CD8-positive, alpha-beta memory T cell (primary cell): ENCODE measurements at regions not wholly inside any gene's neighbourhood (a gene's known extent, or its start where the extent isn't known, plus 50 kb on each side); places are given as distances from the start of the nearest gene placed in this dataset.
A peak's percentile ranks its signal among the peaks of the same experiment; 100 is the strongest.

Experiments
- CTCF ChIA-PET: fragments of 350-600 bp; sonication (Branson Sonifier 250); formaldehyde crosslinking; loops from one replicate; lab custom pipeline; 2021; ENCODE audit warnings: antibody characterized with exemption; lab: Charles Lee
- POLR2A ChIA-PET: fragments of 350-600 bp; sonication (Branson Sonifier 250); formaldehyde crosslinking; loops from one replicate; lab custom pipeline; 2021; ENCODE audit warnings: antibody characterized with exemption; lab: Charles Lee
- DNase-seq, 5 donors: peaks; one replicate each; pipeline versions ENCODE4 v3.0.0 to v3.0.0-alpha.2; 2020 to 2022; ENCODE audit warnings: mixed read lengths in 1 of 5
- H3K27ac ChIP-seq: one replicate; pipeline ENCODE4 v1.7.0; 2013; ENCODE audit warnings: low read depth, mild to moderate bottlenecking, low read length, moderate library complexity
- H3K27me3 ChIP-seq: 2 replicates; pipeline ENCODE4 v1.7.0; 2013; ENCODE audit warnings: low read length, mild to moderate bottlenecking; ENCODE audit not compliant: insufficient read depth, poor library complexity, severe bottlenecking
- H3K36me3 ChIP-seq: 2 replicates; pipeline ENCODE4 v1.7.0; 2013; ENCODE audit warnings: mild to moderate bottlenecking, low read length, moderate library complexity; ENCODE audit not compliant: insufficient read depth
- H3K4me1 ChIP-seq: 2 replicates; pipeline ENCODE4 v1.7.0; 2013; ENCODE audit warnings: mild to moderate bottlenecking, low read length, moderate library complexity; ENCODE audit not compliant: insufficient read depth
- H3K4me3 ChIP-seq: 2 replicates; pipeline ENCODE4 v1.7.0; 2013; ENCODE audit warnings: mild to moderate bottlenecking, low read length
- H3K9me3 ChIP-seq: 2 replicates; pipeline ENCODE4 v1.7.0; 2013; ENCODE audit warnings: mild to moderate bottlenecking, low read length
- H3K27ac Mint-ChIP-seq, 8 donors: one replicate each; pipeline ENCODE4 v1.8.0; 2020 to 2021; ENCODE audit warnings: mixed read lengths in 8 of 8, mild to moderate bottlenecking in 6 of 8, inconsistent platforms in 3 of 8, moderate library complexity in 3 of 8
- H3K27me3 Mint-ChIP-seq, 2 donors: one replicate each; pipeline ENCODE4 v1.8.0; 2020 to 2021; ENCODE audit warnings: mixed read lengths in 2 of 2, mild to moderate bottlenecking in 1 of 2, moderate library complexity in 1 of 2
- H3K36me3 Mint-ChIP-seq, 3 donors: one replicate each; pipeline ENCODE4 v1.8.0; 2020 to 2021; ENCODE audit warnings: mixed read lengths in 3 of 3, inconsistent platforms in 1 of 3, mild to moderate bottlenecking in 1 of 3
- H3K4me1 Mint-ChIP-seq, 3 donors: one replicate each; pipeline ENCODE4 v1.8.0; 2020 to 2021; ENCODE audit warnings: mixed read lengths in 3 of 3, inconsistent platforms in 1 of 3, mild to moderate bottlenecking in 1 of 3
- H3K4me3 Mint-ChIP-seq, 7 donors: one replicate each; pipeline ENCODE4 v1.8.0; 2020 to 2021; ENCODE audit warnings: mixed read lengths in 7 of 7, mild to moderate bottlenecking in 6 of 7, moderate library complexity in 4 of 7, inconsistent platforms in 2 of 7
- H3K9me3 Mint-ChIP-seq, 5 donors: one replicate each; pipeline ENCODE4 v1.8.0; 2020 to 2022; ENCODE audit warnings: mixed read lengths in 5 of 5, mild to moderate bottlenecking in 3 of 5, moderate library complexity in 2 of 5, inconsistent platforms in 1 of 5

DNA sequence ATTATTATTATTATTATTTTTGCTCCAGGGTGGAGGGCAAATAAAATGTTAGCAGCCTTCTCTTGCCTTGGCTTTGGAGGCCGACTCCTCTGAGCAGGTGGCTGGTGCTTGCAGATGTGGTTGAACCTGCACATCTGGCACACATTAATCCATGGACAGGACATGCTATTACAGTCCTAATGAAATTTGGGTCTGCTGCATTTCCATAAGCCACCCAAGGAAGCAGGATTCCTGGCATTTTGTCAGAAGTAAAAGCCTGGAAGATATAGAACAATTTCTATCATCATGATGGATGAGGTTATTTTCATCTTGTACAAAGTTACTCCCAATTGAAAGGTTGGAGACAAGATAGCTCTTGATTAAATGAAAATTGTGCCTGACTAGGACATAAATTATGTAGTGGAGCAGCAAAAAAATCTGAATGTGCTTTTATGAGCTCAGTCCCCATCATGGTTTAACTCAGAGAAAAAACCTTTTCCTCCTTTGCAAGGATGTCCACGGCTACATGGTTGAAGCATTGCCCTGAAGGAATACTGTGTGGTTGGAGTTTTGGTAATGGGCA lies 130.9 kb upstream of the RGMA start:
- H3K36me3 Mint-ChIP-seq, result peaks cover 0 to 2% (median 0%) of the 10 kb centered on the region in 3 donors
- H3K9me3 ChIP-seq, result no peaks in the 10 kb centered on the region
- H3K27me3 ChIP-seq, result peaks cover 4% of the 10 kb centered on the region
- H3K4me1 Mint-ChIP-seq, result peaks cover 0 to 6% (median 4%) of the 10 kb centered on the region in 3 donors
- H3K27me3 Mint-ChIP-seq, result peaks cover 0 to 12% of the 10 kb centered on the region in 2 donors
- no peak overlapping the region for H3K4me3 ChIP-seq
- POLR2A ChIA-PET, result no interaction called here
- CTCF ChIA-PET, result no interaction called here
- H3K9me3 Mint-ChIP-seq, result peaks cover 0 to 6% (median 0%) of the 10 kb centered on the region in 5 donors
- H3K4me1 ChIP-seq, result no peaks in the 10 kb centered on the region
- H3K27ac ChIP-seq, result no peak overlapping the region
- H3K4me3 Mint-ChIP-seq, result no peak overlapping the region
- H3K36me3 ChIP-seq, result no peaks in the 10 kb centered on the region
- H3K27ac Mint-ChIP-seq, result no peak overlapping the region
- no peak for DNase-seq

- H3K4me3 ChIP-seq, result no peak overlapping the region
- POLR2A ChIA-PET, result no interaction called here
- no peak overlapping the region for H3K27ac ChIP-seq
- H3K4me1 ChIP-seq, result no peaks in the 10 kb centered on the region
- Mint-ChIP-seq H3K4me1 (no peaks in the 10 kb centered on the region), H3K27me3 (peaks cover 0 to 3% of the 10 kb centered on the region in 2 donors), H3K36me3 (peaks cover 0 to 2% (median 0%) of the 10 kb centered on the region in 3 donors), H3K4me3 (no peak overlapping the region), H3K27ac (peak overlapping the region in 1 of 8 donors; percentile 9), H3K9me3 (peaks cover 0 to 8% (median 0%) of the 10 kb centered on the region in 5 donors)
- CTCF ChIA-PET, result no interaction called here
- H3K9me3 ChIP-seq, result no peaks in the 10 kb centered on the region
- no peak for DNase-seq
- no peaks in the 10 kb centered on the region for H3K27me3 ChIP-seq
- H3K36me3 ChIP-seq, result no peaks in the 10 kb centered on the region
Observed at GRCh38 chr15:93217343-93217742, 128.3 kb upstream of the RGMA start.

DNA sequence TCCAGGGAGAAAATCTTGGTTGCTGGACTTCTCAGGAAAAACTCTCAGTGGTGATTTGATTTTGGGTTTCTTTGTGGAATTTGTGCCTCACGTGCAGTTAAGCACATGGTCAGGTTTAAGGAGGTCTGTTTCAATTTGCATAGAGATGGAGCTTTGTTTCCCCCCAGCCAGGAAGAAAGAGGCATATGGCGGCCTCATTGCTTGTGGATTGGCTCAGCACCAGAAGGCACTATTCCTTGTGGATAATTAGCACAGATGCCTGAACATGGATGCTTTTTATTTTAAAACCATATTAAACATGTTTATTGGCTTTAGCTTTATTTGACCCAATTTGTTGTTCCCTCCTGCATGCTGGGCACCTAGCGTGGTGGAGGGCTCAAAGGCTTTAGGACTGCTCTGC lies 125.1 kb upstream of the RGMA start:
- no peaks in the 10 kb centered on the region for H3K9me3 ChIP-seq
- no peak overlapping the region for H3K4me3 ChIP-seq
- Mint-ChIP-seq H3K4me3 (no peak overlapping the region), H3K27ac (no peak overlapping the region), H3K9me3 (peaks cover 0 to 4% (median 0%) of the 10 kb centered on the region in 5 donors), H3K36me3 (peaks cover 0 to 2% (median 0%) of the 10 kb centered on the region in 3 donors), H3K27me3 (peaks cover 2 to 5% of the 10 kb centered on the region in 2 donors), H3K4me1 (no peaks in the 10 kb centered on the region)
- no peaks in the 10 kb centered on the region for H3K36me3 ChIP-seq
- H3K27ac ChIP-seq, result no peak overlapping the region
- DNase-seq, result no peak
- H3K27me3 ChIP-seq, result no peaks in the 10 kb centered on the region
- ChIA-PET CTCF (interaction anchor here (0.8 to 1.5 kb wide), 2 partner anchors 9 to 10 kb away, joined by 3 to 7 read pairs; no protein-coding TSS in a partner anchor), POLR2A (no interaction called here)
- no peaks in the 10 kb centered on the region for H3K4me1 ChIP-seq

DNA sequence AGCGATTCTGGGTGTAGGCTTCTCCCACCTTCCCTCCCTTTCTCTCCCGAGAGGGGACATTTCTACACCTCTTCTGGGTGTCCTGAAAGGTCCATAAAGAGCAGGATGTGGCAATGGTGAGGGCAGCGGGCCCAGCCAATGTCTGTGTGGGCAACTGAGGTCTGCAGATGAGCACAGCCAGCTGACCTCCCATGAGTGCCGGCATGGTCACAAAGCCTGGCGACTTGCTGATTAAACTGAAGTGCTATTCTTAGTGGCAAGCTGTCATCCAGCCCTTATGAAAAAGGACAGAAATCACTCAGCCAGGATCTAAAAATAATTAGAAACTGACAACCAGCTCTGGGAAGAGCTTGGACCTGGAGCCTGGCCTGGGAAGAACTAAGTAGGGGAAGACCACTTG lies 124.3 kb upstream of the RGMA start:
- no peaks in the 10 kb centered on the region for H3K4me1 Mint-ChIP-seq
- CTCF ChIA-PET, result interaction anchor here (0.8 kb wide), 1 partner anchor 9 kb away, joined by 7 read pairs; no protein-coding TSS in a partner anchor
- peaks cover 0 to 2% (median 0%) of the 10 kb centered on the region in 3 donors for H3K36me3 Mint-ChIP-seq
- H3K4me1 ChIP-seq, result no peaks in the 10 kb centered on the region
- H3K4me3 ChIP-seq, result no peak overlapping the region
- H3K9me3 Mint-ChIP-seq, result peaks cover 0 to 2% (median 0%) of the 10 kb centered on the region in 5 donors
- peaks cover 3 to 5% of the 10 kb centered on the region in 2 donors for H3K27me3 Mint-ChIP-seq
- no peak overlapping the region for H3K27ac ChIP-seq
- H3K27me3 ChIP-seq, result no peaks in the 10 kb centered on the region
- DNase-seq, result no peak
- no peak overlapping the region for H3K4me3 Mint-ChIP-seq
- no peaks in the 10 kb centered on the region for H3K9me3 ChIP-seq
- no peaks in the 10 kb centered on the region for H3K36me3 ChIP-seq
- H3K27ac Mint-ChIP-seq, result no peak overlapping the region
- POLR2A ChIA-PET, result no interaction called here

DNA sequence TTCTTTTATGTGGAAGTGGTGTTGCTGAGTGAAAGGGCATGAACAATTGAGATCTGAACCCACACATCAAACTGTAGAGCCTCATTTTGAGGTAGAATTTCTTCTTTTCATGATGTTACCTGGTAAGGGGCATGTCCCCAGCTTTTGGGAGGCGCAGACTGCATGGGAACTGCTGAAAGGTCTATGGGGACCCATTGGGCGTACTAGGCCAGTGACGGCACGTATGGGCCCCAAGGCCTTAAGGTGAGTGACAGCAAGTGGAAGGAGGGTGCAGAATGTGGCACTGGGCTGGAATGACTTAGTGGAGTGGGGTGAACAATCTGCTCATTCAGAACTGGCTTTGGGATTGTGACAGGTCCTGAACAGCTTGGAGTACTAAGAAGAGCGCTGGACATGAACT lies 123.6 kb upstream of the RGMA start:
- Mint-ChIP-seq H3K36me3 (peaks cover 0 to 2% (median 0%) of the 10 kb centered on the region in 3 donors), H3K27me3 (peaks cover 3 to 5% of the 10 kb centered on the region in 2 donors), H3K4me1 (no peaks in the 10 kb centered on the region), H3K27ac (no peak overlapping the region), H3K4me3 (no peak overlapping the region), H3K9me3 (peaks cover 0 to 2% (median 0%) of the 10 kb centered on the region in 5 donors)
- ChIA-PET POLR2A (no interaction called here), CTCF (no interaction called here)
- no peak overlapping the region for H3K27ac ChIP-seq
- H3K4me1 ChIP-seq, result no peaks in the 10 kb centered on the region
- no peaks in the 10 kb centered on the region for H3K36me3 ChIP-seq
- no peak for DNase-seq
- no peaks in the 10 kb centered on the region for H3K27me3 ChIP-seq
- no peaks in the 10 kb centered on the region for H3K9me3 ChIP-seq
- H3K4me3 ChIP-seq, result no peak overlapping the region

- Histone ChIP-seq H3K4me3 (no peak overlapping the region), H3K27me3 (no peaks in the 10 kb centered on the region), H3K27ac (no peak overlapping the region), H3K9me3 (no peaks in the 10 kb centered on the region), H3K4me1 (no peaks in the 10 kb centered on the region), H3K36me3 (no peaks in the 10 kb centered on the region)
- ChIA-PET CTCF (no interaction called here), POLR2A (no interaction called here)
- Mint-ChIP-seq H3K36me3 (peaks cover 0 to under 1% (median 0%) of the 10 kb centered on the region in 3 donors), H3K27ac (no peak overlapping the region), H3K4me1 (no peaks in the 10 kb centered on the region), H3K9me3 (peaks cover 0 to 2% (median 0%) of the 10 kb centered on the region in 5 donors), H3K27me3 (peaks cover 3 to 12% of the 10 kb centered on the region in 2 donors), H3K4me3 (no peak overlapping the region)
- no peak for DNase-seq
Observed at GRCh38 chr15:93210995-93211394, 122.0 kb upstream of the RGMA start.

DNA sequence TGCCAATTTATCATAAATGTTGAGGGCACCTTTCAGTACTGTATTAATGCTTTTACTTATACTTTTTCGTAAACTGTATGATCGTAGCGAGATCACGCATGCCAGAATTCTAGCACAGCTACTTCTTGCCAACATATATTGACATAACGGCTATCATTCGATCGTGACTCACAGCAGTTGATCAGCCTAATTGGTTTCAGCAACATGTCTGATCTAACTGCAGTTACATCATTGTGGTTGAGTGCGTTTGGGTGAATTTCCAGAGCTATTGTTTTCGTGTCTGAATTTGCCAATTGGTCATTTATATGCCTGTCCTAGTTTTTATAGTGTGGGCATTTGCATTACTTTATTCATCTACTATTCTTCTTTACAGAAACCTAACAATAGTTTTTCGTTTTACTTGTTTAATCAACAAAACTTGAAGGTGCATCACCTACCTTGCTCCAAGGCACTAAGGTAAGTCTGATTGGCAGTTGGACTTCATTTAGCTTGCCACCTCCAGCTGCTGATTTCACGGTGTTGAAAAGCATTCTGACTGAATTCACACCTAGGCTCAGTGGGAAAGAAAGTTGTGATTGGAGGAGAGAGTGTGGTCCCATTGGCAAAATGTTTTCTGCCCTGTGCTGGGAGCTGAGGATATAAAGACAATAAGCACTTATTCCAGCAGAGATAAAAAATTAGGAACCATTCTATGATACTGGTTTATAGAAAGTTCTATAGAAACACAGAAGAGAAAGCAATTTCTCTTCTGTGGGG lies 120.9 kb upstream of the RGMA start:
- Mint-ChIP-seq H3K4me1 (no peaks in the 10 kb centered on the region), H3K27ac (no peak overlapping the region), H3K27me3 (peaks cover 3 to 21% of the 10 kb centered on the region in 2 donors), H3K9me3 (peaks cover 0 to 2% (median 0%) of the 10 kb centered on the region in 5 donors), H3K36me3 (peaks cover 0 to 5% (median 0%) of the 10 kb centered on the region in 3 donors), H3K4me3 (no peak overlapping the region)
- CTCF ChIA-PET, result no interaction called here
- no peak for DNase-seq
- no peaks in the 10 kb centered on the region for H3K9me3 ChIP-seq
- POLR2A ChIA-PET, result no interaction called here
- no peaks in the 10 kb centered on the region for H3K27me3 ChIP-seq
- no peak overlapping the region for H3K4me3 ChIP-seq
- H3K4me1 ChIP-seq, result no peaks in the 10 kb centered on the region
- no peak overlapping the region for H3K27ac ChIP-seq
- H3K36me3 ChIP-seq, result no peaks in the 10 kb centered on the region

DNA sequence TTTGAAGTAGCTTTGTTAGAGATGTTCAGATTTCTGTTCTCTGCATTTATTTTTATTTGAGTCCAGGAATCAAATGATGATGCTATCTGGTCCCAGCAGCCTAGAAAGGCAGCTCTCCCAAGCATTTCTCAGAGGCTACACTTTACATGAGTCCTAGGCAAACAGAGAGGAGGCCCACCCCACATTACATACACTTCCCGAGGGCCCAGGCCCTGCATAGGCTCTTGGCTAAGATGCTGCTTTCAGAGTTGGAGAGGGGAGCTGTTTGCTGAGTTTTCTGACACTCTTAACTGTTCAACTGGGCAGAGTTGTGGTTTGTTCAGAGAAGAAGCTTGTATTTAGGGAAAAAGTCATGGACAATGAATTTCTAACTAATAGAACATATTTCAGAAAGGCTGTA lies 117.9 kb upstream of the RGMA start:
- no peaks in the 10 kb centered on the region for H3K9me3 Mint-ChIP-seq
- no peaks in the 10 kb centered on the region for H3K9me3 ChIP-seq
- H3K27ac ChIP-seq, result no peak overlapping the region
- no peaks in the 10 kb centered on the region for H3K27me3 ChIP-seq
- H3K36me3 ChIP-seq, result no peaks in the 10 kb centered on the region
- CTCF ChIA-PET, result interaction anchor here (1.0 to 1.7 kb wide), 2 partner anchors 11 to 118 kb away, joined by 3 to 4 read pairs; partner anchors contain the start of gene RGMA
- H3K4me1 ChIP-seq, result no peaks in the 10 kb centered on the region
- H3K36me3 Mint-ChIP-seq, result peaks cover 0 to 5% (median under 1%) of the 10 kb centered on the region in 3 donors
- no peak for DNase-seq
- POLR2A ChIA-PET, result no interaction called here
- H3K4me3 ChIP-seq, result no peak overlapping the region
- H3K27ac Mint-ChIP-seq, result no peak overlapping the region
- H3K4me3 Mint-ChIP-seq, result no peak overlapping the region
- H3K4me1 Mint-ChIP-seq, result no peaks in the 10 kb centered on the region
- H3K27me3 Mint-ChIP-seq, result peaks cover 6 to 22% of the 10 kb centered on the region in 2 donors
